Activated naive CD8-positive, alpha-beta T cell treated with anti-CD3 and anti-CD28 coated beads, Interleukin-2, amount 50 U/mL, for 16 hours (primary cell): ENCODE measurements at regions not wholly inside any gene's neighbourhood (a gene's known extent, or its start where the extent isn't known, plus 50 kb on each side); places are given as distances from the start of the nearest gene placed in this dataset.

Experiments used
- DNase-seq: peaks from one replicate; pipeline ENCODE4 v3.0.0-alpha.2; 2020; ENCODE audit warnings: low read depth, low spot score

DNA sequence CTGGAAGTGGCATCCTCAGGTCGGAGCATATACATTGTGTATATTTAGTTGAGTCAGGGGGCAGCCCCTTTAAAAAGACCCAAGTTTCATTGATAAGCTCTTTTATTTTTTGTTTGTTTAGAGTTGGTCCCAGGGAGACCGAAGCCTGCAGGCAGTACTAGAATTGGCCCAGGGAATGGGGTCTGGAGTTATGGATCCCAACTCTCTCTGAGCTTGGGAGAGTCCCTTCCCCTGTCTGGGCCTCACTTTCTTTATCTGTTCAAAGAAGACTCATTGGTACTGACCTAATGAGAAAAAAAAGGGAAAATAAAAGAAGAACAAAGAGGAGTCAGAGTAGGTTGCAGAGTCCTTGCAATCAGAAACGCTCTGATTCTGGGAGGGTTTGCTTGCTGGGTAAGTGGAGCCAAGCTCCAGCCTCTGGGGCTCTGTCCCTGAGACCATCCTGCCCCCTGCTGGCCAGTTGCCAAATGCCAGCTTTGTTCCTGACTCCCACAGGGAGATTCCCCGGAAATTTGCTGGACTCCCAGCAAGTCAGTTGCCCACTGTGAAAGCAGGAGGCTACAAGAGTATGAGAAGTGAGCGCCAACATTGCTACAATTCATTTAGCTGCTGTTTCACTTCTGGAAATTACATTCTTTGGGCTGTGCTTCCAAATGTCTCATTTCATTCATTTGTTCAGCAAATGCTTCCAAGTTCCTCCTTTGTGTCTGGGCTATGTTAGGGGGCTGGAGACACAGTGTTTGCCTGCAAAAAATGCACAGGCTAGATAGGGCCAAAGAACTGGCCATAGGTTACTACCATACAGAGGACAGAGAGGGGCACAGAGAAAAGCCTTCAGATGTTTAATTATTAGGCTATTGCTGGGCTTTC is 156.2 kb downstream of the MELK start:
- DNase-seq: peak; percentile 7

DNA sequence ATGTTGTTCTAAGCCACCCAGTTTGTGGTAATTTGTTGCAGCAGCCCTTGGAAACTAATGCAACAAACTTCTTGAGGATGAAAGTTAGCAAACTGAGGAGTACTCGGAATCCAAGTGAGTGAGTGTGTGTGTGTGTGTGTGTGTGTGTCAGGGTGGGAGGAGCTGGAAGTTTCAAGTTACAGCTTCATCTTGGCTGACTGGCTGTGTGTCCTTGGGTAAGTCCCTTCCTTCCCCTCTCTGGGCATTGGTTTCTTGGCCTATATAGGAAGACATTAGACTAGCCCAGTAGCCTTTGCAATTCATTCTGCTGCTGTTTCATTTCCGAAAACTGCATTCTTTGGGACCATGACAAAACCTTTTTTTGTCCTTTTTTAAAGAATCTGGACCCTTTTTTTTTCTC is 157.2 kb downstream of the MELK start:
- DNase-seq: no peak

DNA sequence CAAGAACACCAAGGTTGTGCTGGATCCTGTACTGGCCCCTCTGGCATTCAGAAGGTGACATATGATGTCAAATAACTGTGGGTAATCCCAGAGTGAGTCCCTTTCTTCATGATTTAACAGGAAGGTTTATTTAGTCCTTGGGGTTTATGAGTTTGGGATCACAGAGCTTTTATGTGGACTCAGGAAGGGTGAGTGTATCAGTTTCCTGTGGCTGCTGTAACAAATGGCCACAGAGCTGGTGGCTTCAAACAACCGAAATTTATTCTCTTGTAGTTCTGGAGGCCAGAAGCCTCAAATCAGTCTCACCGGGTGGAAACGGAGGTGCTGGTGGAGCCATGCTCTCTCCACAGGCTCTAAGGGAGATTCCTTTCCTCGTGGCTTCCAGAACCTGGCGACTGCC is 157.7 kb downstream of the MELK start:
- no peak for DNase-seq

DNA sequence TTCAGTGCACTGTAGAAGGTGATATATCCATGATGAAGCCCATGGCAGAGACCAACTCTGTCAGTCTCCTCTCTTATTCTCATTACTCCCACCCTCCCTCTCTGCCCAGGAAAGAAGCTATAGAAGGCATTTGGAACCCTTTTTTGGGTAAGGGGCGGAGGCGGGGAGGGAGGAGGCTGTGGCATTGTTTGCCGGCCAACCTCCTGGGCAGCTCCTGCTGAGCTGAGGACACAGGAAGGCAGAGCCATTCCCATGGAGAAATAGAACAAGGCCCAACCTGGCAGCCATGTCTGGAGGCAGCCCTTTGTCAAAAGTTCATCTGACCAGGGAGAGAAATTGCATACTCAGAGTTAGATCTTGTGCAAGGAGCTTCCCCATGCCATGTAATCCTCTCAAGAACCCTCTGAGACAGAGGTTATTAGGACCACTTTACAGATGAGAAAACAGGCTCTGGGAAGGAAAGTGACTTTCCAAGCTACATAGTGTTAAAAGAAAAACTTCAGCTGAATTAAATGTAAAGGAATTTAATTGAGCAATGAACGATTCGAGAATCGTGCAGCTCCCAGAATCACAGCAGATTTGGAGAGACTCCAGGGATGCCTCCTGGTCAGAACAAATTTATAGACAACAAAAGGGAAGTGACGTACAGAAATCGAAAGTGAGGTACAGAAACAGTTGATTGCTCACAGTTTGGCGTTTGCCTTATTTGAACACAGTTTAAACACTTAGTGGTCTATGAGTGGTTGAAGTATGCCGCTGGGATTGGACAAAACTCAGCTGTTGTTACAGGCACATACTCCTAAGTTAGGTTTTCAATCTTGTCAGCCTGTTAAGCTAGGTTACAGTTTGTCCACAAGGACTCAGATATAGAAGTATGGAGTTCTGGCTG is 158.6 kb downstream of the MELK start:
- no peak for DNase-seq

DNA sequence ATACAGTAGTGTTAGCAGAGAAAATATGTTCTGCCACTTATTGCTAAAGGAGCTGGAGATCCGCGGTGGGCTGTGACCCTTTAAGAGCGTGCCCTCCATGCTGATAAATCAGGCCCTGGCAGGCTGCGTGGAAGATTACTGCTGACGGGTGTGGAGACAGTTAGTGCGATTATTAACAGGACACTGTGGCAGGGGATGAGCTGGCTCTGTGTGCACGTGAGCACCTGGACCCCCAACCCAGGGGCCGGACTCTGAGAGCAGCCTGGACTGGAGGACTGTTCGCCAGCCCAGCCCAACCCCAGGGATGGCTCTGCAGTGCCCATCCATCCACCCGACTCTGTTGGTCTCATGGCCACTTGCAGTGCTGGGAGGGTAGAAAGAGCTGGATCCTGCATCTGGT is 162.0 kb downstream of the MELK start:
- no peak for DNase-seq

DNA sequence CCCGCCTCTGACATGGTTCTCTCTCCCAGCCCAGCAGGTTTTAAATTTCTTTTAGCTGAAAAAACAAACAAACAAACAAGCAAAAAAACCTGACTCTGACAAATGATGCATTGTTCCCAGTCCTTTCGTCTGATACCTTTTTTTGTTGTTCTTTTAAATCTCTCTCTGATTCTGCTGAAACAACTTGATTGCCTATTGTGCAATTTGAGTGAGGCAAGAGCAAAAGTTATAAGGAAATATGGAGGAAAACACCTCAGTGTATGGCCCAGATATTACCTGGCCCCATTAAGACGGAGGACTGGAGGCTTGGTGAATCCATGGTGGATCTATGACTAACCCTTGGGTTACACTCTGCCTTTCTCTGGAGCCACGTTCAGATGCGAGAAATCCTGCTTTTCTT is 164.0 kb downstream of the MELK start:
- no peak for DNase-seq

DNA sequence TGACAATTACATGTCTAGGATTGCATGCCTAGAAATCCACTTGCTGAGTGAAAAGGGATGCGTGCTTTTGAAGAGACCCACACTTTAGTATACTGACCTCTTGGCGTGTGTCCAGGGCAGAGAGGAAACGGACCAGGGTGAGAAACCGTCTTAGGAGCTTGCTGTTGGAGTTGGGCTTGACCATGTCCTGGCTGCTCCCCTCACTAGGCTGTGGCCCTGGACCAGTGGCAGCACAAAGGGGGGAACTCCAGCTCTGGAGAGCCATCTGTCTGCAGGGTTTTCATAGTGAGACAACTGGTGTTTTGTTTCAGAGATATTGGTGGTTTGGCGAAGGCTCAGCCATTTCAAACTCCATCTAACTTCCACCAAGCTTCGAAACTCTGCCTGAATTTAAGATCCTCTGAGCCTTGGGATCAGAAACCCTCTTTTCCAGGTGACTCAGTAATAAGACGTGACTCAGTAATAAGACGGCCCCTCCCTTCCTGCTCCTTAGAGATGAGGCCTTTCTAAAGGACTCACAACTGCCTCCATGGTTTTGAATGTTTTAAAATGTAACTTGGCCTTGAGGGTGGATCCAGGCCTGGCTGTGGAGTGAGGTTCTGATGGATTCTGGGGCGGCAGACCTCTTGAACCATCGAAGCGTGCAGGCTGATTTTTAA is 165.8 kb downstream of the MELK start:
- no peak for DNase-seq

DNA sequence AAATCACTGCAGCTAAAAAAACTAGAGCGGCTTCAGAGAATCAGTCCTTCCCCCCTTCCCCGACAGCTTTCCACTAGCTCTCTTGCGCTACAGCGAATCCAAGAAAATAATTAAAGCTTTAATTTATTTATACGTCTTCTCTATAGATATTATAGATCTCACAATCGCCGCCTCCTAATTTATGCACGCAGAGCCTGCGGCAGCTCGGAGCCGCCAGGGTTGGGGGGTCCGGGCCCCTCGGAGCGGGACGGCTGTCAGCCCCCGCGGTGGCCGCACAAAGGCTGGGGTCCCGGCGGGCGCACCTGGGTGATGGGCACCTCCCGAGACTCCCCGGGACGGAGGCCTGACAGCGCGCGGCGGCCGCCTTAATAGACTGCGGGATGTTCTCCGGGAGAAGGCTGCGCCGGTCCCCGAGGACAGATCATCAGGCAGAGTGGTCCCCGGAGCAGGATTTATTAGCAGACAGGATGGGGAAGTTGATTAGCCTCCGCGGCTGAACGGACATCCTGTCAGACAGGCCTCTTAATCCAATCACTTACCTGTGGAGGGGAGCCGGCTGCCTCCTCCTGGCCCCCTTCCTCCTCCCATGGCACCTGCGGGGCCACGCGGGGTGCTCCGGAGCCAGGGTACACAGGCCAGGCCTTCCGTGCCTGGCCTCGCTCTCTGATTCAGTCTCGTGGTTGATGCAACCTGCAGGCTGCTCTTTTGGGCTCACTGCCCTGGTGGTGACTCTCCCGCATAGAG is 166.8 kb downstream of the MELK start:
- no peak for DNase-seq

DNA sequence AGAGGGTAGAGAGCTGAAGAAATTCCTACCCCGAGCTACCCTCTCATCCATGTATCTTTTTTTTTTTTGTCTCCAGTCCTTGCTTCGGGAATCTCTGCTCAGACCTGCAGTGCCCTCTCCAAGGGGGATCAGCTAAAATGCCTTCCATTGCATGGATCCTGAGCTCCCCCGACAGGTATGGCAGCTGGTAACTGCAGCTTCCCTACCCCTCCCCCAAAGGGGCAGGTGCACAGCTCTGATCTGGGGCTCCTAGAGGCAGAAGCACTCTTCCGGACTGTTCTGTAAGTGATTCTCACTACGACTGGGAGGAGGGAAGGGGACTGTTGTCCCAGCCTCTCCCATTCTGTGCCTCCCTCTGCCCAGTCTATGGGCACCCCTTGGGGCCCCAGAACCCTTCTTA is 169.6 kb downstream of the MELK start:
- DNase-seq: no peak

DNA sequence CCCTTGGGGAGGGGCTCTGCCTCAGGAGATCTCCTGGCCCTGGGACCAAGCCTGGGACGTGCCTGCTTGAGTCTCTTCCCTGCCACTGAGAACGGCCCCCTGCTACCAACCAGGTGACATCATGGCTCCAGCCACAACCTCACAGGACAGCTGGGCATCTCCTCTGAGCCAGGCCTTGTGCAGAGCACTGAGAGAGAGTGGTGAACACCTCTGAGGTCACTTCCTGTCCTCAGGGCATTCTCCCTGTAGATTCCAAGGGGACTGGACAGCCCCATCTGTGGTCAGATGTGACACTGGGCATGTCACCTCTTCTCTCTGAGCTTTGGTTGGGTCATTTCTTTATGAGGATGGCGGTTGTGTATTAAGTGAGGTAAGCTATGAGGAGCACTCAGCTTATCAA is 172.0 kb downstream of the MELK start:
- no peak for DNase-seq

DNA sequence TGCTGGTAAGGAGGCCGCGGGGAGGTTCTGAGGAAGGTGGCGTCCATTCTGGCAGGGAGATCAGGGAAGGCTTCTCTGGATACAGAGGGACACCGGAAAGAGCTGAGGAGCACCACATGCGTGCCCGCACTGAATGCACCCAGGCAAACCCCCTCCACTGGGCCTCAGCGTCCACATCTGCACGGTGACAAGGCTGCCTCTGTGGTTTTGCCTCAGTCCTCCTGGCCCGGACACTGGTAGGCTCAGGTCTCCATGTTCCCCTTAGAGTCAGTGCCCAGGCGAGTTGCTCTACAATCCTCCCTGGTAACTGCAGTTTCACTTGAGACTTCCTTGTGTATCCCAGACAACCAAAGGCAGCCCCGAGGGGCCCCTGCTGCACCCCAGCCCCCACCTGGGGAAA is 173.3 kb downstream of the MELK start:
- DNase-seq: no peak

DNA sequence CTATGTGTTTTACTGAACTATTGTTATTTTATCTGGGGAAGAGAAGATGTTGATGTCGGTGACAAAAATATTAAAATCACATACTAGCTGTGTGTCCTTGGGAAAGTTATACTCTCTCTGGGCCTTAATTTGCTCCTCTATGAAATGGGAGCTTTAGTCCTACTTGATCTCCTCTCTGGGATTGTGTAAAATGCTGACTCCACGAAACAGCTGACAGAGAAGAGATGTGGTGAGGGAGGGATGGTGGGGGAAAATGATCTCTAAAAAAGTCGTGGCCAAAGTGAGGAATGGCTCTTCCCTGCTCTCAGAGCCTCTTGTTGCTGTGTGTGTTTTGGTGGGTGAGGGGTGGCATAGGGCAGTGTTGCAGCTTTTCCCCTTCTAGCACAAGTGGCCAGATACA is 173.7 kb downstream of the MELK start:
- no peak for DNase-seq

DNA sequence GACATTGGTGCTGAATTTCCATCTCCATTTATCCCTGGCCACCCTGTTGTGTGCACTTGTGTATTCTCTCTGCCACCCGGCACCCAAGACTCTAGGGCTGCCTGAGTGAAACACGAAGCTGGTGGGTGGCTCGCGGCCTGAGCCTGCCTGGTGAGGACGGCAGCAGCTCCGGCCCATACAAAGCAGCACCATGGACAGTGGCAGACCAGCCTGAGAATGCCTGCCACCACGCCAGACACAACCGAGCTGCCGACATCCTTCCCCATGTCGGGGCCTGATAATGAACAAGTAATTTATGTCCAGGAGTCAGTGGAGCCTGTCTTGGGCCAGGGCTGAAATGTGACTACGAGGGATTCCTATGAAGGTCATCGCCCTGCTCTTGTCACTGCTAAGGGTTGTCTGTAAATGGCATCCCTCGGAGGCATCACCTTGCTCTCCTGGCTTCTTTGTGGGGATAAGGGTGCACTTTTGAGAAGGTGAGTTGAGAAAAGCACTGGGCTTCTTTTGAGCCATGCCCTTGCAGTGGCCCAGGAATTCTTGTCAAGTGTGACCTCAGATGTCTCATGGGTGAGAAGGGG is 175.7 kb downstream of the MELK start:
- no peak for DNase-seq

DNA sequence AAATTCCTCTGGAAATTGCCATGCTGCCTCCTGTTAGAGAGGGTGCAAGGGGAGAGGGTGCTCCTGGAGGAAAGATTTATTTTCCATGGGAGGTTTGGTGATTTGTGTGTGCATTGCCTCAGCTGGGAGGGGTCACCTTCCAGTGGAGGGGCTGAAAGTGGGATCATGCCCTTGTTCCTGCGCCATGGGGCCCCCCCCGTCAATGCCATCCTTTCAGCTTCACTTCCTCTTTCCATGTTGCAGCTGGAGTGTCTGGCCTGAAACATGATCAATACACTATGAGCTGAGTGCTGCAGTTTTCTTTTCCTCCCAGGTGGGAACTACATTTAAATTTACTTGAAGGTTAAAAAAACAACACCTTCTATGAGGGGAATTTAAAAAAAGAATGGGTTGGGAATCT is 176.8 kb downstream of the MELK start:
- no peak for DNase-seq

DNA sequence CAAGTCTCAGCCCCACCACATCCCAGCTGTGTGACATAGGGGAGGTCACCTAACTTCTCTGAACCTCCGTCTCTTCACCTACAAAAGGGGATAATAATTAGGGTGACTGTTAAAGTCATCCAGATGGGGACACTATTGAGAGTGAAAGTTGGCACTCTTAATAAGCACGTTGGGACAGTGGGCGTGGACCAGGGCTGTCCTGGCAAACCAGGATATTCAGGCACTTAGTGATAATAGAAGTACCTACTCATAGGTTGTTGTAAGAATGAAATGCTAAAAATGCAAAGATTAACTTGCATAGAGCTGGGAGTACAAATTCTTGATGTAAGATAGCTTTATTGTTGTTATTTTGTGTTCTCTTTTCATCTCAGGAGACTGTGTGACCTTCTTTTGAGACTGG is 177.9 kb downstream of the MELK start:
- no peak for DNase-seq

DNA sequence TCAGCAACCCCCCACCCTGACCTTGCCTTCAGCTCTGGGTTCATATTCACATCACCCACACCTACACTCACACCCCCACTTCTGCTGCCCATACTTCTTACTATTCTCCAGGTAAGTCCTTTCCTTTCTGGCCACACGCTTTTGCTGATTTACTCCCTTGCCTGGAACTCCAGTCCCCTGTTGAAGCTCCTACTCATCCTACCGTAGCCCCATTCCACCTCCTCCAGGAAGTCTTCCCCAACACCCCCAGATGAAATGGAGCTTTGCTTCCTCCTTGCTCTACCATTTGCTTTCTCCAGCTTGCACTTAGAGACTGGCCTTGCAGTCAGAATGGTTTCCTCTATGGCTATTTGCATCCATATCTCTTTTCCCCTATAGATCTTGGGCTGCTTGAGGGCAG is 182.3 kb downstream of the MELK start:
- DNase-seq: no peak

DNA sequence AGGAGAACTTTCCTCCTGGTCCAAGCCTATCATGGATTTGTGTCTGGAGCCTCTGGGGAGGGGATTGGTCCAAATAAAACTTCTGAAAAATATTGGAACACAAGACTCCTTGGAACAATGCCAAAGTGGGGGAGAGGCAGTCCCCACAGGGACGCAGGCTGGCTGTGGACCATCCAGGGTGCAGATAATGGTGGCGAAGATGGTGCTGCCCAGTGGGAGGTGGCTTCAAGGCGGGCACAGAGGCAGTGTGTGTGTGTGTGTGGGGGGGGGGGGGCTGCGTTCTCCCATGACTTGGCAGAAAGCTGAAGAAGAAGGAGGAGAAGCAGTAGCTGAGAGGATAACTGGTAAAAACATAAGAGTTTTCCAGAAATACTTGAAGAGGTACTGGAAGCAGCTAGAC is 186.4 kb downstream of the MELK start:
- no peak for DNase-seq

DNA sequence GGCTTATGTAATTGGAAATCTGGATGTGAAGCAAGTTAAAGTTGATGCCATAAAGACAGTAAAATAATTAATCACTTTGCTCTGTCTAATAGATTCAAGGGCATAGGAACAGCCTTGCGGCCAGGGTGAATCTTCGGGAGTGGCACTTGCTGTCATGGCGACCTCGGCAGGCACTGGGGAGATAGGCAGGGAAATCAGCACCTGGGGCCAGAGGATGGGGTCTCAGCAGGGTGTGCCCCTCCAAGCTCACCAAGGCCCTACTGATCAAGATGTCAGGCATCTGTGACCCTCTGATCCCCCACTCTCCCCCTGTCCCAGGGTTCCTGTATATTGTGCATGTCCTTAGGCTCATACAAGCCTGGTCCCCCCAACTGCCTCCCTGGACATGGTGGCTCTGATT is 187.3 kb downstream of the MELK start:
- no peak for DNase-seq

DNA sequence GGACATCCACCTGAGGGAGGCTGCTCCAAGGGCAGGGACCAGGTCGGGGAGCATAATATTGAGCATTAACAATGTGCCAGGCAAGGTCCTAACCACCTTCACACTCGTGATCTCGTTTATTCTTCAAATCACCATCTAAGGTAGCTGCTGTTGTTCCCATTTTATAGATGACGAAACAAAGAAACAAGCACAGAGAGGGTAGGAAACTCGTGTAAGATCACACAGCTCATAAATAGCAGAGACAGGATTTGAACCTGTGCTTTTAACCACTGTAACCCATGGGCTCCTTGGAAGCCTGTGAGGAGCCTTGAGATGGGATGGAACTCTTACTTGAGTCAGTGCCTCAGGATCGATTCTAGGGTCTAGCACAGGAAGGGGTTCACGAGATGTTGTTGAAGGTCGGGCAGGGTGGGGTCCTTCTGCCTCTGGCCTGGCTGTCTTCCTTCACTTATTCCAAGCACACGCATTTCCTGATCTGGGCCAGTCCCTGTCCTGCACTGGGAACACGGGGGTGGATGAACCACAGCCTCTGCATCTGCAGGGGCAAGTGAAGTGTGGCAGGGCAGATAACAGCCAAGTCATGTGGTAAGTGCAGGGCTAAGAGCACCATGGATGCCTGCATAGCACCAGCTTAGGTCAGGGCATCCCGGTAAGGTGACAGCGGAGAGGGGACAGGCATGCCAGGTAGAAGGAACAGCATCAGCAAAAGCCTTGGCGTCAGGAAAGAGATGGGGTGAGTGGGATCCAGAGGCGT is 188.1 kb downstream of the MELK start:
- DNase-seq: no peak

DNA sequence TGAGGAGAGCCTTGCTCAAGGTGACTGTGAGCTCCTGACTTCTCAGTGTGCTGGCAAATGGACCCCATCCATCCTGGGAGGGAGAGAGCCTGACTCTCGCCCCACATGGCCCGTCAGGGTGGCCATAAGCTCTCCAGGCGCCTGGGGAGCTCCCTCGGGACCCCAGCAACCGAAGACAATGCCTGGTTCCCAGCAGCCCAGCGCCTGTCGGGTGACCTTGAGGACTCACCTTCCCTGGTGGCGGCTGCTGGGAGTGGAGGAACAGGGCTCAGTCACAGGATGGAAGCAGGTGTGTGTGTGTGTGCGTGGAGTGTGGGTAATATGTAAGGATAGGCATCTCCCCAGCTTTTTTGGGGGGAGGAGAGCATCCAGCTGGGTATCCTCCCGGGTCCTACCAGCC is 190.3 kb downstream of the MELK start:
- DNase-seq: no peak

DNA sequence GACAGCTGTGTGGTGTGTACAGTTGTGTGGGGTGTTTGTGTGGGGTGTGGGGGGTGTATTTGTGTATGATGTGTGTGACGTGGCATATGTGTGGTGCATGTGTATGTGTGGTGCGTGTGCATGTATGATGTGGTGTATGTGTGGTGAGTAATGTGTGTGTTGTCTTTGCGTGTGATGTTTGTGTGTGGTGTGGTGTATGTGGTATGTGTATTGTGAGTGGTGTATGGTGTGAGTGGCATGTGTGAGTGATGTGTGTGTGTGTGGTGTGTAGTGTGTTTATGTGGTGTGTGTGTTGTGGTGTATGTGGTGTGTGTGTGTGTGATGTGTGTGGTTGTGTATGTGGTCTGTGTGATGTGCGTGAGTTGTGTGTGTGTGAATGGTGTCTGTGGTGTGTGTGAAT is 191.1 kb downstream of the MELK start:
- no peak for DNase-seq
